IMR-90 (cell line): ENCODE measurements at regions not wholly inside any gene's neighbourhood (a gene's known extent, or its start where the extent isn't known, plus 50 kb on each side); places are given as distances from the start of the nearest gene placed in this dataset.

Source experiments
- ATAC-seq: fragments of 200-7000 bp; cut with Tn5 transposase; 2 replicates; pipeline ENCODE4 v1.9.1; 2020; ENCODE audit warnings: low read depth, mild to moderate bottlenecking, moderate library complexity
- BruUV-seq: library from RNA; stranded (reverse); fragments of 400-500 nt; replicated peaks from 2 replicates; lab custom pipeline; 2021; lab: Mats Ljungman, UMichigan
- CTCF ChIA-PET: fragments of 300-600 bp; formaldehyde crosslinking; extraction: SDS; loops from one replicate; lab custom pipeline; 2021; ENCODE audit warnings: antibody characterized with exemption; lab: Yijun Ruan, JAX
- POLR2A ChIA-PET: fragments of 300-600 bp; sonication (Branson Sonifier 250); formaldehyde crosslinking; loops from one replicate; lab custom pipeline; 2022; ENCODE audit warnings: antibody characterized with exemption; ENCODE audit not compliant: unreplicated experiment; lab: Charles Lee
- DNase-seq: peaks from one replicate; pipeline ENCODE4 v3.0.0; 2013
- H2AFZ ChIP-seq: replicated peaks from 2 replicates; pipeline ENCODE3; 2013; ENCODE audit warnings: low read length, mild to moderate bottlenecking; ENCODE audit not compliant: poor library complexity
- H2AK5ac ChIP-seq: 2 replicates; pipeline ENCODE4 v1.6.1; 2013; ENCODE audit warnings: low read depth, low read length, inconsistent platforms
- H2AK9ac ChIP-seq: replicated peaks from 2 replicates; pipeline ENCODE3; 2013; ENCODE audit warnings: mild to moderate bottlenecking, low read depth, low read length, moderate library complexity; ENCODE audit not compliant: poor library complexity
- H2BK120ac ChIP-seq: 2 replicates; pipeline ENCODE4 v1.6.1; 2013; ENCODE audit warnings: low read depth, low read length, inconsistent platforms
- H2BK15ac ChIP-seq: 3 replicates; pipeline ENCODE4 v1.6.1; 2013; ENCODE audit warnings: low read depth, low read length, inconsistent platforms
- H2BK20ac ChIP-seq: 2 replicates; pipeline ENCODE4 v1.6.1; 2013; ENCODE audit warnings: low read depth, mild to moderate bottlenecking, inconsistent platforms, low read length, moderate library complexity
- H2BK5ac ChIP-seq: 2 replicates; pipeline ENCODE4 v1.6.1; 2013; ENCODE audit warnings: mild to moderate bottlenecking, low read depth, low read length, inconsistent platforms; ENCODE audit not compliant: poor library complexity, severe bottlenecking
- H3K14ac ChIP-seq: replicated peaks from 2 replicates; pipeline ENCODE4 v1.6.1; 2013; ENCODE audit warnings: low read depth, low read length, inconsistent platforms
- H3K18ac ChIP-seq: 2 replicates; pipeline ENCODE4 v1.6.1; 2013; ENCODE audit warnings: low read depth, low read length, control low read depth
- H3K23ac ChIP-seq: 2 replicates; pipeline ENCODE4 v1.6.1; 2013; ENCODE audit warnings: low read depth, low read length, inconsistent platforms
- H3K27ac ChIP-seq: 2 replicates; pipeline ENCODE4 v1.5.1; 2013; ENCODE audit warnings: mild to moderate bottlenecking, control low read depth, low read length; ENCODE audit not compliant: insufficient read depth
- H3K27me3 ChIP-seq: 2 replicates; pipeline ENCODE4 v1.6.1; 2013; ENCODE audit warnings: low read length; ENCODE audit not compliant: control insufficient read depth, insufficient read depth
- H3K36me3 ChIP-seq: 2 replicates; pipeline ENCODE4 v1.6.1; 2013; ENCODE audit warnings: low read length, mixed read lengths; ENCODE audit not compliant: control insufficient read depth, insufficient read depth
- H3K4ac ChIP-seq: 2 replicates; pipeline ENCODE4 v1.6.1; 2013; ENCODE audit warnings: low read depth, low read length, inconsistent platforms
- H3K4me1 ChIP-seq: 2 replicates; pipeline ENCODE4 v1.6.1; 2013; ENCODE audit warnings: low read length, mixed read lengths; ENCODE audit not compliant: control insufficient read depth, insufficient read depth
- H3K4me2 ChIP-seq: 2 replicates; pipeline ENCODE4 v1.6.1; 2013; ENCODE audit warnings: low read depth, mild to moderate bottlenecking, control low read depth, low read length, moderate library complexity
- H3K4me3 ChIP-seq: 2 replicates; pipeline ENCODE4 v1.5.1; 2013; ENCODE audit warnings: low read depth, mild to moderate bottlenecking, control low read depth, low read length, moderate library complexity; ENCODE audit not compliant: insufficient read depth
- H3K56ac ChIP-seq: 2 replicates; pipeline ENCODE4 v1.6.1; 2013; ENCODE audit warnings: low read length, inconsistent platforms; ENCODE audit not compliant: insufficient read depth; ENCODE audit errors: extremely low read depth
- H3K79me1 ChIP-seq, 2 experiments: 2 replicates each; pipeline ENCODE4 v1.6.1; 2013; ENCODE audit warnings: low read length in 2 of 2, inconsistent platforms in 1 of 2, low read depth in 1 of 2
- H3K9ac ChIP-seq: 2 replicates; pipeline ENCODE4 v1.6.1; 2013; ENCODE audit warnings: low read depth, low read length, control low read depth
- H3K9me1 ChIP-seq: 2 replicates; pipeline ENCODE4 v1.6.1; 2013; ENCODE audit warnings: low read length, inconsistent platforms; ENCODE audit not compliant: insufficient read depth
- H3K9me3 ChIP-seq: 2 replicates; pipeline ENCODE4 v1.6.1; 2013; ENCODE audit warnings: low read length; ENCODE audit not compliant: control insufficient read depth, insufficient read depth
- H4K20me1 ChIP-seq: 2 replicates; pipeline ENCODE4 v1.6.1; 2013; ENCODE audit warnings: low read length, inconsistent platforms; ENCODE audit not compliant: insufficient read depth
- H4K5ac ChIP-seq: 2 replicates; pipeline ENCODE4 v1.6.1; 2013; ENCODE audit warnings: mild to moderate bottlenecking, low read depth, low read length, control low read depth
- H4K8ac ChIP-seq, 2 experiments: 2 replicates each; pipeline ENCODE4 v1.6.1; 2013; ENCODE audit warnings: low read depth in 2 of 2, low read length in 2 of 2, control low read depth in 1 of 2, inconsistent platforms in 1 of 2
- H4K91ac ChIP-seq: 2 replicates; pipeline ENCODE4 v1.6.1; 2013; ENCODE audit warnings: low read depth, low read length, inconsistent platforms; ENCODE audit not compliant: insufficient read depth
- BHLHE40 ChIP-seq: fragments of 150-350 bp; IDR thresholded peaks from 2 replicates; pipeline ENCODE4 v1.6.1; 2016; ENCODE audit warnings: mild to moderate bottlenecking, low read depth, low read length
- MAZ ChIP-seq: IDR thresholded peaks from 2 replicates; pipeline ENCODE4 v1.6.1; 2012; ENCODE audit warnings: low read depth, mild to moderate bottlenecking, low read length, improper control_type of control experiment, moderate library complexity, borderline replicate concordance
- NFE2L2 ChIP-seq: fragments of 150-350 bp; IDR thresholded peaks from 2 replicates; pipeline ENCODE4 v1.6.1; 2016; ENCODE audit warnings: low read depth, mild to moderate bottlenecking, low read length
- RCOR1 ChIP-seq: IDR thresholded peaks from 2 replicates; pipeline ENCODE4 v1.6.1; 2012; ENCODE audit warnings: mild to moderate bottlenecking, low read length, improper control_type of control experiment; ENCODE audit not compliant: insufficient replicate concordance
- RFX5 ChIP-seq: IDR thresholded peaks from 2 replicates; pipeline ENCODE4 v1.8.0; 2012; ENCODE audit warnings: low read depth, mild to moderate bottlenecking, low read length, moderate library complexity
- SMC3 ChIP-seq: fragments of 150-350 bp; IDR thresholded peaks from 2 replicates; pipeline ENCODE4 v1.6.1; 2016; ENCODE audit warnings: low read depth, mild to moderate bottlenecking, antibody characterized with exemption, low read length, moderate library complexity
- WGBS, 2 experiments: methylation state at CpG; one replicate each; pipeline versions ENCODE4 v1.1.5 to v1.1.7; 2013; ENCODE audit warnings: missing lambda C conversion rate in 2 of 2; ENCODE audit not compliant: insufficient read length in 1 of 2; ENCODE audit errors: extremely low coverage in 2 of 2; 5-methylcytosine and 5-hydroxymethylcytosine counted together
- dilution Hi-C: fragments of 300-500 bp; cut with HindIII; formaldehyde crosslinking; loops from one replicate; pipeline ENCODE4 v1.14.3; 2018; ENCODE audit warnings: low sequenced_read_pairs; ENCODE audit not compliant: unreplicated experiment
- in situ Hi-C: fragments of 300-500 bp; cut with MboI; formaldehyde crosslinking; loops from 3 replicates; pipeline ENCODE4 v1.14.3; 2019; ENCODE audit warnings: low sequenced_read_pairs, inconsistent platforms, mixed read lengths
- intact Hi-C: fragments of 100-400 bp; cut with micrococcal nuclease; formaldehyde crosslinking; loops from 2 replicates; pipeline ENCODE4 v1.10.0; 2022
- TF ChIP-seq, protein P1 (sequence below): conservative IDR thresholded peaks from 2 replicates; pipeline ENCODE4 v1.5.1; 2012; ENCODE audit warnings: mild to moderate bottlenecking, low read depth, low read length, improper control_type of control experiment

DNA sequence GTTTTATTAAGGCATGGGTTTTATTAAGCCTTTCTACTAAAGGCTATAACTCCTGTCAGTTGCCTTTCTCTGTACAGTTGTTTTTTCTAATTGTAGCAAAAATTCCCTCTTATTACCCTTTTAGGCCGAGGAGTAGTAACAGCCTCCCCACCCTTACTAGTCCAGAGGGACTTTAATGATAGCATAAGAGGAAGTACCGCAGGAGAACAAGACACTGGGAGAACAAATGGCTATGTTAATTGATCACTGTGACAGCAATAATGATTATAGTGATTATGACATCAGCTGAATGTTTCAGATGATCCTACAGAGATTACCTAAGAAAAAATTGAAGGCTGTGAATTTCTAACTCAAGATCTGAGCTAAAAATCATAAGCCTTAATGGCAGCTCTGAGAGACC, 383.0 kb upstream of the PTBP2 start:
- Histone ChIP-seq H3K4ac (no peak overlapping the region), H3K4me2 (no peak overlapping the region), H2BK20ac (no peak overlapping the region), H2BK120ac (no peak overlapping the region), H4K5ac (no peak overlapping the region), H3K27ac (no peak overlapping the region), H2BK5ac (no peak overlapping the region), H4K20me1 (no peaks in the 10 kb centered on the region), H2AK5ac (no peak overlapping the region), H2BK15ac (no peak overlapping the region), H3K4me3 (no peak overlapping the region), H3K9me1 (no peaks in the 10 kb centered on the region), H3K9ac (no peak overlapping the region), H3K14ac (no peak overlapping the region), H3K79me1 (no peaks in the 10 kb centered on the region), H2AK9ac (no peak overlapping the region), H3K56ac (no peak overlapping the region), H3K23ac (no peak overlapping the region), H3K4me1 (no peaks in the 10 kb centered on the region), H4K91ac (no peak overlapping the region), H3K27me3 (no peaks in the 10 kb centered on the region), H3K18ac (no peak overlapping the region), H3K9me3 (no peaks in the 10 kb centered on the region), H4K8ac (no peak overlapping the region), H2AFZ (no peak overlapping the region), H3K36me3 (no peaks in the 10 kb centered on the region)
- intact Hi-C loops: no loop called here
- TF ChIP-seq RFX5: no peak
- TF ChIP-seq MAZ: no peak
- no peak for TF ChIP-seq BHLHE40
- no peak for TF ChIP-seq NFE2L2
- no peak for TF ChIP-seq SMC3
- no peak for TF ChIP-seq RCOR1
- TF ChIP-seq, protein P1, sequence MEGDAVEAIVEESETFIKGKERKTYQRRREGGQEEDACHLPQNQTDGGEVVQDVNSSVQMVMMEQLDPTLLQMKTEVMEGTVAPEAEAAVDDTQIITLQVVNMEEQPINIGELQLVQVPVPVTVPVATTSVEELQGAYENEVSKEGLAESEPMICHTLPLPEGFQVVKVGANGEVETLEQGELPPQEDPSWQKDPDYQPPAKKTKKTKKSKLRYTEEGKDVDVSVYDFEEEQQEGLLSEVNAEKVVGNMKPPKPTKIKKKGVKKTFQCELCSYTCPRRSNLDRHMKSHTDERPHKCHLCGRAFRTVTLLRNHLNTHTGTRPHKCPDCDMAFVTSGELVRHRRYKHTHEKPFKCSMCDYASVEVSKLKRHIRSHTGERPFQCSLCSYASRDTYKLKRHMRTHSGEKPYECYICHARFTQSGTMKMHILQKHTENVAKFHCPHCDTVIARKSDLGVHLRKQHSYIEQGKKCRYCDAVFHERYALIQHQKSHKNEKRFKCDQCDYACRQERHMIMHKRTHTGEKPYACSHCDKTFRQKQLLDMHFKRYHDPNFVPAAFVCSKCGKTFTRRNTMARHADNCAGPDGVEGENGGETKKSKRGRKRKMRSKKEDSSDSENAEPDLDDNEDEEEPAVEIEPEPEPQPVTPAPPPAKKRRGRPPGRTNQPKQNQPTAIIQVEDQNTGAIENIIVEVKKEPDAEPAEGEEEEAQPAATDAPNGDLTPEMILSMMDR: no peak
- in situ Hi-C loops: no loop called here
- ATAC-seq (no peak), DNase-seq (no peak)
- WGBS, 2 experiments: no CpG with 5 or more reads among the region's 2 CpGs
- CTCF ChIA-PET: no interaction called here
- dilution Hi-C loops: no loop called here
- BruUV-seq: no TSS peak
- POLR2A ChIA-PET: no interaction called here
